Suprapubic skin (tissue), 4 donors: ENCODE measurements at regions not wholly inside any gene's neighbourhood (a gene's known extent, or its start where the extent isn't known, plus 50 kb on each side); places are given as distances from the start of the nearest gene placed in this dataset.

Experiments
- CTCF ChIP-seq, 2 donors: fragments of 200-600 bp in 1 of 2; fragments of 450-650 bp in 1 of 2; sonication (generic) in 1 of 2; IDR thresholded peaks; one replicate each; pipeline ENCODE4 v1.5.1; 2016 to 2019; ENCODE audit warnings: antibody characterized with exemption in 2 of 2, mild to moderate bottlenecking in 1 of 2, moderate library complexity in 1 of 2
- EP300 ChIP-seq: sonication (generic); formaldehyde crosslinking; IDR thresholded peaks from one replicate; pipeline ENCODE4 v1.6.1; 2017; ENCODE audit warnings: antibody characterized with exemption
- POLR2AphosphoS5 ChIP-seq, 3 donors: sonication (generic); formaldehyde crosslinking; IDR thresholded peaks; one replicate each; pipeline ENCODE4 v1.6.1; 2017; ENCODE audit warnings: antibody characterized with exemption in 3 of 3

GRCh38 chr12:71315328-71315985 lies 124.1 kb upstream of the LGR5 start:
- TF ChIP-seq CTCF (IDR thresholded peaks at IDR 0.05) (no peak), POLR2AphosphoS5 (IDR thresholded peaks at IDR 0.05) (no peak), EP300 (no peak)
